OCI-LY7 (cell line): ENCODE measurements at regions not wholly inside any gene's neighbourhood (a gene's known extent, or its start where the extent isn't known, plus 50 kb on each side); places are given as distances from the start of the nearest gene placed in this dataset.

Experiments used
- BruUV-seq: library from RNA; stranded (reverse); fragments of 400-500 nt; replicated peaks from 2 replicates; lab custom pipeline; 2021; lab: Mats Ljungman, UMichigan
- CTCF ChIA-PET: fragments of 300-600 bp; sonication (Branson Sonifier 250); formaldehyde crosslinking; loops from one replicate; lab custom pipeline; 2022; ENCODE audit warnings: antibody characterized with exemption; ENCODE audit not compliant: unreplicated experiment; lab: Charles Lee
- POLR2A ChIA-PET: fragments of 300-600 bp; sonication (Branson Sonifier 250); formaldehyde crosslinking; loops from one replicate; lab custom pipeline; 2022; ENCODE audit warnings: antibody characterized with exemption; lab: Charles Lee
- DNase-seq: peaks from one replicate; pipeline ENCODE4 v3.0.0-alpha.2; 2015; ENCODE audit warnings: low spot score
- H2AFZ ChIP-seq: fragments of 200-600 bp; sonication (generic), shearing (Covaris generic); 2 replicates; pipeline ENCODE4 v1.6.1; 2014; ENCODE audit warnings: mild to moderate bottlenecking, antibody characterized with exemption, low read length, moderate library complexity
- H3K27ac ChIP-seq: fragments of 200-600 bp; sonication (generic); 2 replicates; pipeline ENCODE4 v1.5.1; 2014; ENCODE audit warnings: mixed run types, low read depth, mild to moderate bottlenecking, moderate library complexity, low read length, inconsistent platforms; ENCODE audit not compliant: poor library complexity, severe bottlenecking
- H3K36me3 ChIP-seq: fragments of 200-600 bp; sonication (generic); 2 replicates; pipeline ENCODE4 v1.6.1; 2014; ENCODE audit warnings: mild to moderate bottlenecking, antibody characterized with exemption, low read length, moderate library complexity, mixed read lengths; ENCODE audit not compliant: insufficient read depth
- H3K4me1 ChIP-seq: fragments of 200-600 bp; sonication (generic); 2 replicates; pipeline ENCODE4 v1.5.1; 2014; ENCODE audit warnings: mild to moderate bottlenecking, low read length; ENCODE audit not compliant: insufficient read depth, poor library complexity, severe bottlenecking
- H3K4me2 ChIP-seq: fragments of 200-600 bp; sonication (generic); 2 replicates; pipeline ENCODE4 v1.6.1; 2014; ENCODE audit warnings: mild to moderate bottlenecking, low read length
- H3K4me3 ChIP-seq: fragments of 200-600 bp; sonication (generic); 2 replicates; pipeline ENCODE4 v1.5.1; 2014; ENCODE audit warnings: mild to moderate bottlenecking, low read depth, low read length; ENCODE audit not compliant: poor library complexity, severe bottlenecking
- H3K79me2 ChIP-seq: fragments of 200-600 bp; sonication (generic); 2 replicates; pipeline ENCODE4 v1.6.1; 2016; ENCODE audit warnings: low read depth, mild to moderate bottlenecking, low read length, moderate library complexity, mixed read lengths; ENCODE audit not compliant: insufficient read depth
- H3K9me2 ChIP-seq: fragments of 200-600 bp; sonication (generic); 2 replicates; pipeline ENCODE4 v1.6.1; 2016; ENCODE audit warnings: mild to moderate bottlenecking, low read length, mixed read lengths; ENCODE audit not compliant: insufficient read depth
- H3K9me3 ChIP-seq: fragments of 200-600 bp; sonication (generic); 2 replicates; pipeline ENCODE4 v1.6.1; 2014; ENCODE audit warnings: mild to moderate bottlenecking, mixed run types, low read length, mixed read lengths
- H4K20me1 ChIP-seq: fragments of 200-600 bp; sonication (generic); 2 replicates; pipeline ENCODE4 v1.6.1; 2014; ENCODE audit warnings: mild to moderate bottlenecking, antibody characterized with exemption, low read length, moderate library complexity, mixed read lengths; ENCODE audit not compliant: insufficient read depth
- EZH2phosphoT487 ChIP-seq: fragments of 200-600 bp; sonication (generic); IDR thresholded peaks from 2 replicates; pipeline ENCODE4 v1.6.1; 2018; ENCODE audit warnings: low read depth, borderline replicate concordance, mild to moderate bottlenecking, mixed run types, antibody characterized with exemption, low read length, moderate library complexity, mixed read lengths
- intact Hi-C: fragments of 100-400 bp; cut with micrococcal nuclease; formaldehyde crosslinking; loops from one replicate; pipeline ENCODE4 v1.10.0; 2022; ENCODE audit not compliant: unreplicated experiment
- TF ChIP-seq, protein P1 (sequence below): fragments of 200-600 bp; sonication (generic); conservative IDR thresholded peaks from 2 replicates; pipeline ENCODE4 v1.5.1; 2014; ENCODE audit warnings: mild to moderate bottlenecking, antibody characterized with exemption, low read length, moderate library complexity, mixed read lengths

DNA sequence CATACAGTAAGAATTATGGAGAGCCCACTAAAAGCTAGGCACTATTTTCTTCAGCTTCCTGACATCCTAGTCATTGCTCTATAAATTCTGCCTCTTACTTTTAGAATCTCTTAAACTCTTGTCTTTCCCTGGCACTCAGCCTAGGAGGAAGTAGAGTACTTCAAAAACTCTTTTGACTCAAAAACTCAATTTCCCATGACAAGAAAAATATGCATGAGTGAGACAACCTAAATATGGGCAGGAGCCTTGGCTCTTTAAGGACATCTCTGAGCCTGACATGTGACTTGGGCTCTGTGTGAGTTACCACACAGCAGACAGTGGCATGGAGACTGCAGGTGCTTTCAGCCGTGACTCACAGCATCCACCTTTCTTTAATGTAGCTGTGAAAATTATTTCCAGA is 97.5 kb upstream of the CCDC179 start:
- TF ChIP-seq, protein P1, sequence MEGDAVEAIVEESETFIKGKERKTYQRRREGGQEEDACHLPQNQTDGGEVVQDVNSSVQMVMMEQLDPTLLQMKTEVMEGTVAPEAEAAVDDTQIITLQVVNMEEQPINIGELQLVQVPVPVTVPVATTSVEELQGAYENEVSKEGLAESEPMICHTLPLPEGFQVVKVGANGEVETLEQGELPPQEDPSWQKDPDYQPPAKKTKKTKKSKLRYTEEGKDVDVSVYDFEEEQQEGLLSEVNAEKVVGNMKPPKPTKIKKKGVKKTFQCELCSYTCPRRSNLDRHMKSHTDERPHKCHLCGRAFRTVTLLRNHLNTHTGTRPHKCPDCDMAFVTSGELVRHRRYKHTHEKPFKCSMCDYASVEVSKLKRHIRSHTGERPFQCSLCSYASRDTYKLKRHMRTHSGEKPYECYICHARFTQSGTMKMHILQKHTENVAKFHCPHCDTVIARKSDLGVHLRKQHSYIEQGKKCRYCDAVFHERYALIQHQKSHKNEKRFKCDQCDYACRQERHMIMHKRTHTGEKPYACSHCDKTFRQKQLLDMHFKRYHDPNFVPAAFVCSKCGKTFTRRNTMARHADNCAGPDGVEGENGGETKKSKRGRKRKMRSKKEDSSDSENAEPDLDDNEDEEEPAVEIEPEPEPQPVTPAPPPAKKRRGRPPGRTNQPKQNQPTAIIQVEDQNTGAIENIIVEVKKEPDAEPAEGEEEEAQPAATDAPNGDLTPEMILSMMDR: no peak
- no peak for TF ChIP-seq EZH2phosphoT487
- CTCF ChIA-PET: no interaction called here

DNA sequence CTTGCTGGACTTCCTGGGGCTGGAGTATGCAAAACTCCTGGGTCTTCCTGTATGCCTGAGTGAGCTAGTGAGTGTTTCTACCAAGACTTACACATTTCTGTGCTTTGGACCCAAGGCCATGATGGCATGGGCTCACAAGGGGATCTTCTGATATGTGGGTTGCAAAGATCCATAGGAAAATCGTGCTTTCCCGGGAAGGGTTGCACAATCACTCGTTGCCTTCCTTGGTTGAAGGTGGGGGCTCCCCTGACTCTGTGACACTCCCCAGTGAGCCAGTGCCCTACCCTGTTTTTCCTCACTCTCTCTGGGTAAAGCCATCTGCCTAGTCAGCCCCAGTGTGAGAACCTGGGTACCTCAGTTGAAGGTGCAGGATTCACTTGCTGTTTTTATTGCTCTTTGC is 114.0 kb upstream of the CCDC179 start:
- no TSS peak for BruUV-seq
- DNase-seq: no peak
- H3K9me2 ChIP-seq: no peaks in the 10 kb centered on the region

More for the DNA sequence above, 97.5 kb upstream of the CCDC179 start:
- Histone ChIP-seq H3K4me2 (no peak overlapping the region), H3K4me3 (no peak overlapping the region), H2AFZ (no peak overlapping the region), H4K20me1 (no peaks in the 10 kb centered on the region), H3K79me2 (no peaks in the 10 kb centered on the region), H3K4me1 (no peaks in the 10 kb centered on the region), H3K9me3 (no peaks in the 10 kb centered on the region), H3K36me3 (no peaks in the 10 kb centered on the region), H3K9me2 (no peaks in the 10 kb centered on the region), H3K27ac (no peak overlapping the region)
- no peak for DNase-seq
- BruUV-seq: no TSS peak
- POLR2A ChIA-PET: interaction anchor here (0.6 kb wide), 2 partner anchors 12 to 58 kb away, joined by 3 read pairs; no protein-coding TSS in a partner anchor
- intact Hi-C loops: no loop called here

DNA sequence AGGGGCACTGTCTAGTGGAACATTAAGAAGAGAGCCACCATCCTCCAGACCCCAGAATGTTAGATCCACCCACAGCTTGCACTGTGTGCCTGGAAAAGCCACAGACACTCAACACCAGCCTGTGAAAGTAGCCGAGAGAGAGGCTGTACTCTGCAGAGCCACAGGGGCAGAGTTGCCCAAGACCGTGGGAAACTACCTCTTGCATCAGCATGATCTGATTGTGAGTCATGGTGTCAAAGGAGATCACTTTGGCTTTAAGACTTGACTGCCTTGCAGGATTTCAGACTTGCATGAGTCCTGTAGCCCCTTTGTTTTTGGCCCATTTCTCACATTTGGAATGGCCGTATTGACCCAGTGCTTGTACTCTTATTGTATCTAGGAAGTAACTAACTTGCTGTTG is 115.9 kb upstream of the CCDC179 start:
- Histone ChIP-seq H3K79me2 (no peaks in the 10 kb centered on the region), H3K4me1 (no peaks in the 10 kb centered on the region), H3K9me3 (no peaks in the 10 kb centered on the region), H3K36me3 (no peaks in the 10 kb centered on the region), H2AFZ (no peak overlapping the region), H3K4me2 (no peak overlapping the region), H4K20me1 (no peaks in the 10 kb centered on the region), H3K27ac (no peak overlapping the region), H3K4me3 (no peak overlapping the region), H3K9me2 (no peaks in the 10 kb centered on the region)
- intact Hi-C loops: no loop called here
- BruUV-seq: no TSS peak
- no peak for DNase-seq
- TF ChIP-seq EZH2phosphoT487: no peak
- TF ChIP-seq, protein P1: no peak
- POLR2A ChIA-PET: no interaction called here
- CTCF ChIA-PET: no interaction called here

More for the DNA sequence above, 114.0 kb upstream of the CCDC179 start:
- ChIA-PET CTCF (no interaction called here), POLR2A (no interaction called here)
- intact Hi-C loops: no loop called here
- no peaks in the 10 kb centered on the region for H4K20me1 ChIP-seq
- no peak overlapping the region for H3K4me3 ChIP-seq
- H3K4me2 ChIP-seq: no peak overlapping the region
- no peak overlapping the region for H2AFZ ChIP-seq
- no peak for TF ChIP-seq EZH2phosphoT487
- TF ChIP-seq, protein P1: no peak
- H3K79me2 ChIP-seq: no peaks in the 10 kb centered on the region
- no peaks in the 10 kb centered on the region for H3K36me3 ChIP-seq
- H3K27ac ChIP-seq: no peak overlapping the region
- H3K9me3 ChIP-seq: no peaks in the 10 kb centered on the region
- H3K4me1 ChIP-seq: no peaks in the 10 kb centered on the region
